A549 (cell line): ENCODE measurements at regions not wholly inside any gene's neighbourhood (a gene's known extent, or its start where the extent isn't known, plus 50 kb on each side); places are given as distances from the start of the nearest gene placed in this dataset.

ENCODE experiments used
- ATAC-seq, 2 experiments: fragments of 200-7000 bp in 1 of 2; fragments of >200 bp in 1 of 2; cut with Nextera tagmentation in 1 of 2; cut with Tn5 transposase in 1 of 2; 3 replicates each; pipeline versions ENCODE4 v1.8.0 to v1.9.1; 2018 to 2020; ENCODE audit warnings: mild to moderate bottlenecking in 1 of 2, moderate library complexity in 1 of 2
- CTCF ChIA-PET: fragments of 300-600 bp; sonication (Branson Sonifier 250); formaldehyde crosslinking; extraction: SDS; loops from one replicate; lab custom pipeline; 2021; ENCODE audit warnings: antibody characterized with exemption, inconsistent platforms; lab: Yijun Ruan, JAX
- POLR2A ChIA-PET: fragments of 350-600 bp; formaldehyde crosslinking; extraction: SDS; loops from one replicate; lab custom pipeline; 2021; ENCODE audit warnings: antibody characterized with exemption, inconsistent platforms; lab: Yijun Ruan, JAX
- DNase-seq, 2 experiments: peaks; one replicate each; pipeline versions ENCODE4 v3.0.0 to v3.0.0-alpha.2; 2011 to 2016; ENCODE audit warnings: low read depth in 1 of 2, low spot score in 1 of 2
- FAIRE-seq: peaks from 2 replicates; lab custom pipeline; 2011; peaks lifted over from hg19 to GRCh38; lab: Jason Lieb, UNC
- H3K27ac ChIP-seq, 2 experiments: fragments of >200 bp; sonication (Bioruptor Twin); formaldehyde crosslinking; 3 replicates each; pipeline ENCODE4 v1.5.1; 2016 to 2017
- H3K4me1 ChIP-seq: fragments of >200 bp; sonication (Bioruptor Twin); formaldehyde crosslinking; 3 replicates; pipeline ENCODE4 v1.6.1; 2016
- H3K4me2 ChIP-seq: fragments of >200 bp; sonication (Bioruptor Twin); formaldehyde crosslinking; 3 replicates; pipeline ENCODE4 v1.6.1; 2016
- H3K4me3 ChIP-seq: fragments of >200 bp; sonication (Bioruptor Twin); formaldehyde crosslinking; 3 replicates; pipeline ENCODE4 v1.5.1; 2016
- H3K9me3 ChIP-seq: fragments of >200 bp; sonication (Bioruptor Twin); formaldehyde crosslinking; 3 replicates; pipeline ENCODE4 v1.6.1; 2016
- BHLHE40 ChIP-seq: IDR thresholded peaks from 2 replicates; pipeline ENCODE4 v1.6.1; 2012; ENCODE audit warnings: low read depth, low read length, inconsistent platforms
- CBX8 ChIP-seq: fragments of 200-600 bp; sonication (generic); IDR thresholded peaks from 2 replicates; pipeline ENCODE4 v1.6.1; 2016
- CEBPB ChIP-seq, 2 experiments: fragments of >200 bp in 1 of 2; sonication (Bioruptor Twin) in 1 of 2; formaldehyde crosslinking in 1 of 2; IDR thresholded peaks; 2 replicates each; pipeline ENCODE4 v1.6.1; 2012 to 2016
- CHD2 ChIP-seq: fragments of 150-350 bp; IDR thresholded peaks from 2 replicates; pipeline ENCODE4 v1.6.1; 2014; ENCODE audit warnings: low read length; ENCODE audit not compliant: partially characterized antibody
- FOSB ChIP-seq: fragments of 250-450 bp; sonication (Bioruptor Pico); IDR thresholded peaks from 2 replicates; pipeline ENCODE4 v1.5.0; 2020; ENCODE audit warnings: mild to moderate bottlenecking, moderate library complexity
- FOSL2 ChIP-seq, 2 experiments: fragments of 450-650 bp in 1 of 2; fragments of >200 bp in 1 of 2; sonication (Bioruptor Twin) in 1 of 2; formaldehyde crosslinking; IDR thresholded peaks; 2 replicates each; pipeline versions ENCODE4 v1.5.0 to v1.6.1; 2016 to 2020; ENCODE audit warnings: mild to moderate bottlenecking in 1 of 2, moderate library complexity in 1 of 2
- FOXS1 ChIP-seq: fragments of 250-450 bp; sonication (Bioruptor Pico); IDR thresholded peaks from 2 replicates; pipeline ENCODE4 v1.5.0; 2020; ENCODE audit warnings: mild to moderate bottlenecking, moderate library complexity
- GATA3 ChIP-seq: IDR thresholded peaks from 2 replicates; pipeline ENCODE4 v1.6.1; 2012; ENCODE audit warnings: borderline replicate concordance
- HEYL ChIP-seq: fragments of 250-450 bp; sonication (Bioruptor Pico); IDR thresholded peaks from 2 replicates; pipeline ENCODE4 v1.8.0; 2021; ENCODE audit warnings: mild to moderate bottlenecking, moderate library complexity
- HOXB13 ChIP-seq: fragments of 250-450 bp; sonication (Bioruptor Pico); IDR thresholded peaks from 2 replicates; pipeline ENCODE4 v1.5.0; 2020; ENCODE audit warnings: low read depth, mild to moderate bottlenecking, moderate library complexity
- JUNB ChIP-seq: fragments of >200 bp; sonication (Bioruptor Twin); formaldehyde crosslinking; IDR thresholded peaks from 2 replicates; pipeline ENCODE4 v1.6.1; 2016
- KDM1A ChIP-seq: fragments of 200-600 bp; sonication (generic); IDR thresholded peaks from 2 replicates; pipeline ENCODE4 v1.6.1; 2016; ENCODE audit warnings: low read depth, mild to moderate bottlenecking
- KDM5A ChIP-seq: fragments of 200-600 bp; sonication (generic); IDR thresholded peaks from 2 replicates; pipeline ENCODE4 v1.6.1; 2016; ENCODE audit warnings: antibody characterized with exemption, mild to moderate bottlenecking
- MAFK ChIP-seq: fragments of 450-650 bp; IDR thresholded peaks from 2 replicates; pipeline ENCODE4 v1.6.1; 2014; ENCODE audit not compliant: partially characterized antibody
- NPAS2 ChIP-seq: fragments of 250-450 bp; sonication (Bioruptor Pico); IDR thresholded peaks from 2 replicates; pipeline ENCODE4 v1.8.0; 2022; ENCODE audit warnings: mild to moderate bottlenecking, moderate library complexity, borderline replicate concordance
- NR3C1 ChIP-seq: fragments of >200 bp; sonication (Bioruptor Twin); formaldehyde crosslinking; IDR thresholded peaks from 3 replicates; pipeline ENCODE4 v1.6.1; 2017
- RAD21 ChIP-seq, 2 experiments: fragments of >200 bp in 1 of 2; sonication (Bioruptor Twin) in 1 of 2; formaldehyde crosslinking in 1 of 2; IDR thresholded peaks in 1 of 2; conservative IDR thresholded peaks in 1 of 2; 2 replicates in 1 of 2; 3 replicates in 1 of 2; pipeline ENCODE4 v1.6.1; 2012 to 2018; ENCODE audit warnings: inconsistent platforms in 1 of 2
- RARB ChIP-seq: fragments of 250-450 bp; sonication (Bioruptor Pico); IDR thresholded peaks from 2 replicates; pipeline ENCODE4 v1.8.0; 2021; ENCODE audit warnings: mild to moderate bottlenecking, moderate library complexity
- TP53 ChIP-seq: fragments of 250-450 bp; sonication (Bioruptor Pico); IDR thresholded peaks from 2 replicates; pipeline ENCODE4 v1.5.0; 2021; ENCODE audit warnings: mild to moderate bottlenecking, moderate library complexity
- ZC3H11A ChIP-seq: fragments of 450-650 bp; IDR thresholded peaks from 2 replicates; pipeline ENCODE4 v1.6.1; 2014; ENCODE audit warnings: antibody characterized with exemption, mild to moderate bottlenecking
- ZNF302 ChIP-seq: fragments of 250-450 bp; sonication (Bioruptor Pico); IDR thresholded peaks from 2 replicates; pipeline ENCODE4 v1.9.0; 2021; ENCODE audit warnings: inconsistent platforms, mild to moderate bottlenecking, moderate library complexity
- WGBS: methylation state at CpG from one replicate; pipeline ENCODE4 v1.1.6; 2017; ENCODE audit errors: missing lambda C conversion rate; 5-methylcytosine and 5-hydroxymethylcytosine counted together
- TF ChIP-seq, protein P1 (sequence below): fragments of 150-350 bp; IDR thresholded peaks from 2 replicates; pipeline ENCODE4 v1.6.1; 2014; ENCODE audit warnings: low read depth, mild to moderate bottlenecking, low read length
- TF ChIP-seq, protein P2 (sequence below): fragments of 450-650 bp; IDR thresholded peaks from 2 replicates; pipeline ENCODE4 v1.6.1; 2014; ENCODE audit warnings: antibody characterized with exemption
- TF ChIP-seq, protein P3 (sequence below): fragments of >200 bp; sonication (Bioruptor Twin); formaldehyde crosslinking; IDR thresholded peaks from 3 replicates; pipeline ENCODE4 v1.6.1; 2016
- TF ChIP-seq, protein P4 (sequence below): fragments of 200-600 bp; sonication (generic); IDR thresholded peaks from 2 replicates; pipeline ENCODE4 v1.6.1; 2016; ENCODE audit warnings: antibody characterized with exemption, mild to moderate bottlenecking, moderate library complexity
- TF ChIP-seq, protein P5 (sequence below): IDR thresholded peaks from 2 replicates; pipeline ENCODE4 v1.6.1; 2012

DNA sequence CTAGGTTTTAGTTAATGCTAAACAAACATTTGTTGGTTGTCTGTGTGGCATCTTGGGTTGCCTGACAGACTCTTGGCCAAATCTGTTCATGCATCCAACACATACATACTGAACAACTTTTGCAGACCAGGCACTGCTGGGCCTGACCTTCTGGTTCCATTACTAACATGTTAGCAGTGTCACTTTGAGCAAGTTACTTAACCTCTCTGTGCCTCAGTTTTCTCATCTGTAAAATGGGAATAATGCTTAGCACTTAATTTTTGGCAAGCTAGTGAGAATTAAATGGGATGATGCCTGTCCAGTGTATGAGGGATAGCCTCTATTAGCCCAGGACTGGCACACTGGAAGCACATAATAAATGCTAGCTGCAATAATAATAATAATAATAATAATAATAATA, 169.9 kb downstream of the DHX35 start:
- FAIRE-seq (no peak), DNase-seq (no peak), ATAC-seq (no peak)
- H3K27ac ChIP-seq, result no peak overlapping the region
- POLR2A ChIA-PET, result no interaction called here
- CTCF ChIA-PET, result no interaction called here
- no peak overlapping the region for H3K4me3 ChIP-seq
- H3K4me2 ChIP-seq, result no peak overlapping the region
- no peaks in the 10 kb centered on the region for H3K4me1 ChIP-seq
- no peaks in the 10 kb centered on the region for H3K9me3 ChIP-seq
- TF ChIP-seq, protein P1, sequence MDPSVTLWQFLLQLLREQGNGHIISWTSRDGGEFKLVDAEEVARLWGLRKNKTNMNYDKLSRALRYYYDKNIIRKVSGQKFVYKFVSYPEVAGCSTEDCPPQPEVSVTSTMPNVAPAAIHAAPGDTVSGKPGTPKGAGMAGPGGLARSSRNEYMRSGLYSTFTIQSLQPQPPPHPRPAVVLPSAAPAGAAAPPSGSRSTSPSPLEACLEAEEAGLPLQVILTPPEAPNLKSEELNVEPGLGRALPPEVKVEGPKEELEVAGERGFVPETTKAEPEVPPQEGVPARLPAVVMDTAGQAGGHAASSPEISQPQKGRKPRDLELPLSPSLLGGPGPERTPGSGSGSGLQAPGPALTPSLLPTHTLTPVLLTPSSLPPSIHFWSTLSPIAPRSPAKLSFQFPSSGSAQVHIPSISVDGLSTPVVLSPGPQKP, result no peak
- TF ChIP-seq JUNB (no peak), FOSB (CRISPR knock-in tag) (no peak), ZNF302 (CRISPR knock-in tag) (no peak), GATA3 (no peak), HEYL (CRISPR knock-in tag) (no peak), NPAS2 (no peak), KDM1A (no peak), BHLHE40 (no peak), RARB (CRISPR knock-in tag) (no peak)
- TF ChIP-seq, protein P2, sequence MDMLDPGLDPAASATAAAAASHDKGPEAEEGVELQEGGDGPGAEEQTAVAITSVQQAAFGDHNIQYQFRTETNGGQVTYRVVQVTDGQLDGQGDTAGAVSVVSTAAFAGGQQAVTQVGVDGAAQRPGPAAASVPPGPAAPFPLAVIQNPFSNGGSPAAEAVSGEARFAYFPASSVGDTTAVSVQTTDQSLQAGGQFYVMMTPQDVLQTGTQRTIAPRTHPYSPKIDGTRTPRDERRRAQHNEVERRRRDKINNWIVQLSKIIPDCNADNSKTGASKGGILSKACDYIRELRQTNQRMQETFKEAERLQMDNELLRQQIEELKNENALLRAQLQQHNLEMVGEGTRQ, result no peak

DNA sequence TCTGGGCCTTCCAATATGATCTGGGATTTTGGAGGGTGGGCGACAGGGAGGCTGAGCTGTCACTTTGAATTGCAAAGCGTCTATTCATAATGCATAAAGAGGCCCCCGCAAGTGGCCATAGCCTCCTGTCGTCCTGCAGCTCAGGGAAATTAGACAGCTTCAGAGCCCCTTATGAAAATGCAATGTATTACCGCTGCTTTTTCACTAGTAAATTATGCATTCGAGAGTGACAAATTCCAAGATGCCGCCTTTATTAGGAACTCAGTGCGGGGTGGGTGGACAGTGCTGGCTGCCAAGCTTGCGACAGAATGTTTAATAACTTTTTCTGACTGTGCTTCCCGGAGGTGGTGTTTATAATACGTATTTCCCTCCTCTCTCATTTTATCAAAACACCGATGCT, 168.5 kb downstream of the DHX35 start:
- CTCF ChIA-PET, result interaction anchor here (1.7 kb wide), 1 partner anchor 10 kb away, joined by 4 read pairs; no protein-coding TSS in a partner anchor
- Histone ChIP-seq H3K4me2 (no peak overlapping the region), H3K4me1 (no peaks in the 10 kb centered on the region), H3K27ac (no peak overlapping the region), H3K9me3 (no peaks in the 10 kb centered on the region), H3K4me3 (no peak overlapping the region)
- WGBS, result 59% methylated on average over 12 of the region's 12 CpGs
- ATAC-seq (no peak), DNase-seq (no peak), FAIRE-seq (no peak)
- POLR2A ChIA-PET, result no interaction called here
- TF ChIP-seq NR3C1 (no peak), FOXS1 (CRISPR knock-in tag) (no peak), RAD21 (conservative IDR thresholded peaks at IDR 0.05 in 1 of 2, IDR thresholded peaks at IDR 0.05 in 1 of 2) (no peak)

DNA sequence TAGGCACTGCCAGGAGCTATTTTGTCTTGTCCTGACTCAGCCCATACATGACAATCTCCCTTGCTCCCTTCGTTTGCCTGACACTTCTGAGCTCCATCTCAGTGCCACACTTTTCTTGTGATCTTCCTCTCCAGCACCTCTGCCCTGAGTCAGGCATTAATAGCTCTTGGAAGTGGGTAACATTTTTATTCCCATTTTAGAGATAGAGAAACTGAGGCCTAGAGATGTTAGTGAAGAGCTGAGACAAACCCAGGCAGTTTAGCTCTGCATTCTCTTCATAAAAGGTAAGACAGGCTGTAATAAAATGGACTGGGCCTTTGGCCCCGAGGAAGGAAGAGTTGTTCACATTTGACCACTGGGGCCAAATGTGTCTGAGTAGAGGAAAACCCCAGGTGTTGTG, 167.4 kb downstream of the DHX35 start:
- FAIRE-seq (no peak), DNase-seq (no peak), ATAC-seq (no peak)
- Histone ChIP-seq H3K4me1 (no peaks in the 10 kb centered on the region), H3K9me3 (no peaks in the 10 kb centered on the region), H3K27ac (no peak overlapping the region), H3K4me3 (no peak overlapping the region), H3K4me2 (no peak overlapping the region)
- WGBS, result 0% methylated on average over 2 of the region's 2 CpGs
- TF ChIP-seq MAFK, result no peak
- no peak for TF ChIP-seq CEBPB (IDR thresholded peaks at IDR 0.05)
- no peak for TF ChIP-seq ZC3H11A
- no peak for TF ChIP-seq TP53 (CRISPR knock-in tag)
- TF ChIP-seq CBX8, result no peak
- TF ChIP-seq KDM5A, result no peak
- TF ChIP-seq NPAS2, result no peak
- TF ChIP-seq, protein P3, sequence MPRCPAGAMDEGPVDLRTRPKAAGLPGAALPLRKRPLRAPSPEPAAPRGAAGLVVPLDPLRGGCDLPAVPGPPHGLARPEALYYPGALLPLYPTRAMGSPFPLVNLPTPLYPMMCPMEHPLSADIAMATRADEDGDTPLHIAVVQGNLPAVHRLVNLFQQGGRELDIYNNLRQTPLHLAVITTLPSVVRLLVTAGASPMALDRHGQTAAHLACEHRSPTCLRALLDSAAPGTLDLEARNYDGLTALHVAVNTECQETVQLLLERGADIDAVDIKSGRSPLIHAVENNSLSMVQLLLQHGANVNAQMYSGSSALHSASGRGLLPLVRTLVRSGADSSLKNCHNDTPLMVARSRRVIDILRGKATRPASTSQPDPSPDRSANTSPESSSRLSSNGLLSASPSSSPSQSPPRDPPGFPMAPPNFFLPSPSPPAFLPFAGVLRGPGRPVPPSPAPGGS, result no peak
- TF ChIP-seq FOXS1 (CRISPR knock-in tag), result no peak
- TF ChIP-seq, protein P4, sequence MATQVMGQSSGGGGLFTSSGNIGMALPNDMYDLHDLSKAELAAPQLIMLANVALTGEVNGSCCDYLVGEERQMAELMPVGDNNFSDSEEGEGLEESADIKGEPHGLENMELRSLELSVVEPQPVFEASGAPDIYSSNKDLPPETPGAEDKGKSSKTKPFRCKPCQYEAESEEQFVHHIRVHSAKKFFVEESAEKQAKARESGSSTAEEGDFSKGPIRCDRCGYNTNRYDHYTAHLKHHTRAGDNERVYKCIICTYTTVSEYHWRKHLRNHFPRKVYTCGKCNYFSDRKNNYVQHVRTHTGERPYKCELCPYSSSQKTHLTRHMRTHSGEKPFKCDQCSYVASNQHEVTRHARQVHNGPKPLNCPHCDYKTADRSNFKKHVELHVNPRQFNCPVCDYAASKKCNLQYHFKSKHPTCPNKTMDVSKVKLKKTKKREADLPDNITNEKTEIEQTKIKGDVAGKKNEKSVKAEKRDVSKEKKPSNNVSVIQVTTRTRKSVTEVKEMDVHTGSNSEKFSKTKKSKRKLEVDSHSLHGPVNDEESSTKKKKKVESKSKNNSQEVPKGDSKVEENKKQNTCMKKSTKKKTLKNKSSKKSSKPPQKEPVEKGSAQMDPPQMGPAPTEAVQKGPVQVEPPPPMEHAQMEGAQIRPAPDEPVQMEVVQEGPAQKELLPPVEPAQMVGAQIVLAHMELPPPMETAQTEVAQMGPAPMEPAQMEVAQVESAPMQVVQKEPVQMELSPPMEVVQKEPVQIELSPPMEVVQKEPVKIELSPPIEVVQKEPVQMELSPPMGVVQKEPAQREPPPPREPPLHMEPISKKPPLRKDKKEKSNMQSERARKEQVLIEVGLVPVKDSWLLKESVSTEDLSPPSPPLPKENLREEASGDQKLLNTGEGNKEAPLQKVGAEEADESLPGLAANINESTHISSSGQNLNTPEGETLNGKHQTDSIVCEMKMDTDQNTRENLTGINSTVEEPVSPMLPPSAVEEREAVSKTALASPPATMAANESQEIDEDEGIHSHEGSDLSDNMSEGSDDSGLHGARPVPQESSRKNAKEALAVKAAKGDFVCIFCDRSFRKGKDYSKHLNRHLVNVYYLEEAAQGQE, result no peak
- TF ChIP-seq CHD2, result no peak
- TF ChIP-seq GATA3, result no peak
- TF ChIP-seq, protein P1, result no peak
- TF ChIP-seq HOXB13 (CRISPR knock-in tag), result no peak
- TF ChIP-seq, protein P5, sequence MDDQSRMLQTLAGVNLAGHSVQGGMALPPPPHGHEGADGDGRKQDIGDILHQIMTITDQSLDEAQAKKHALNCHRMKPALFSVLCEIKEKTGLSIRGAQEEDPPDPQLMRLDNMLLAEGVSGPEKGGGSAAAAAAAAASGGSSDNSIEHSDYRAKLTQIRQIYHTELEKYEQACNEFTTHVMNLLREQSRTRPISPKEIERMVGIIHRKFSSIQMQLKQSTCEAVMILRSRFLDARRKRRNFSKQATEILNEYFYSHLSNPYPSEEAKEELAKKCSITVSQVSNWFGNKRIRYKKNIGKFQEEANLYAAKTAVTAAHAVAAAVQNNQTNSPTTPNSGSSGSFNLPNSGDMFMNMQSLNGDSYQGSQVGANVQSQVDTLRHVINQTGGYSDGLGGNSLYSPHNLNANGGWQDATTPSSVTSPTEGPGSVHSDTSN, result no peak
- no peak for TF ChIP-seq FOSL2 (IDR thresholded peaks at IDR 0.05)
- no peak for TF ChIP-seq FOSL2 (CRISPR knock-in tag; IDR thresholded peaks at IDR 0.05)
- POLR2A ChIA-PET, result no interaction called here
- CTCF ChIA-PET, result interaction anchor here (0.7 to 2.2 kb wide), 2 partner anchors 11 to 17 kb away, joined by 3 to 11 read pairs; no protein-coding TSS in a partner anchor
